ENCODE measurements at regions not wholly inside any gene's neighbourhood (a gene's known extent, or its start where the extent isn't known, plus 50 kb on each side); places are given as distances from the start of the nearest gene placed in this dataset.

- H3K27me3 ChIP-seq (ENCODE audit: insufficient read depth, poor library complexity, severe bottlenecking): no peaks in the 10 kb centered on the region
- TF ChIP-seq REST (IDR thresholded peaks at IDR 0.05; ENCODE audit: insufficient replicate concordance, low read depth) (no peak), POLR2AphosphoS5 (IDR thresholded peaks at IDR 0.05; ENCODE audit: low read depth) (no peak), CTCF (IDR thresholded peaks at IDR 0.05; ENCODE audit: insufficient read depth, low read length) (no peak), GABPA (IDR thresholded peaks at IDR 0.05; ENCODE audit: low read depth) (no peak), SPI1 (IDR thresholded peaks at IDR 0.05; ENCODE audit: borderline replicate concordance, low read depth) (no peak)
- H3K27ac ChIP-seq (replicated peaks): no peak overlapping the region
- no peak for DNase-seq (ENCODE audit: low read depth in 1 of 2, low spot score in 1 of 2)
- no peak overlapping the region for H3K4me3 ChIP-seq (replicated peaks; ENCODE audit: insufficient read depth, low read length)
Observed at GRCh38 chr2:129001926-129002325, 683.3 kb upstream of the HS6ST1 start.

GRCh38 chr2:129002751-129003150, 684.1 kb upstream of the HS6ST1 start:
- no peak for DNase-seq (ENCODE audit: low read depth in 1 of 2, low spot score in 1 of 2)
- H3K27me3 ChIP-seq (ENCODE audit: insufficient read depth, poor library complexity, severe bottlenecking): no peaks in the 10 kb centered on the region
- TF ChIP-seq GABPA (IDR thresholded peaks at IDR 0.05; ENCODE audit: low read depth): no peak
- TF ChIP-seq POLR2AphosphoS5 (IDR thresholded peaks at IDR 0.05; ENCODE audit: low read depth): no peak
- no peak for TF ChIP-seq REST (IDR thresholded peaks at IDR 0.05; ENCODE audit: insufficient replicate concordance, low read depth)
- TF ChIP-seq CTCF (IDR thresholded peaks at IDR 0.05; ENCODE audit: insufficient read depth, low read length): no peak
- no peak for TF ChIP-seq SPI1 (IDR thresholded peaks at IDR 0.05; ENCODE audit: borderline replicate concordance, low read depth)
- no peak overlapping the region for H3K4me3 ChIP-seq (replicated peaks; ENCODE audit: insufficient read depth, low read length)
- no peak overlapping the region for H3K27ac ChIP-seq (replicated peaks)

GRCh38 chr2:129004485-129004884, 685.8 kb upstream of the HS6ST1 start:
- DNase-seq (ENCODE audit: low read depth in 1 of 2, low spot score in 1 of 2): no peak
- no peak overlapping the region for H3K4me3 ChIP-seq (replicated peaks; ENCODE audit: insufficient read depth, low read length)
- H3K27ac ChIP-seq (replicated peaks): no peak overlapping the region
- no peak for TF ChIP-seq POLR2AphosphoS5 (IDR thresholded peaks at IDR 0.05; ENCODE audit: low read depth)
- TF ChIP-seq SPI1 (IDR thresholded peaks at IDR 0.05; ENCODE audit: borderline replicate concordance, low read depth): no peak
- no peak for TF ChIP-seq CTCF (IDR thresholded peaks at IDR 0.05; ENCODE audit: insufficient read depth, low read length)
- TF ChIP-seq REST (IDR thresholded peaks at IDR 0.05; ENCODE audit: insufficient replicate concordance, low read depth): no peak
- no peak for TF ChIP-seq GABPA (IDR thresholded peaks at IDR 0.05; ENCODE audit: low read depth)
- no peaks in the 10 kb centered on the region for H3K27me3 ChIP-seq (ENCODE audit: insufficient read depth, poor library complexity, severe bottlenecking)

All from HL-60 (cell line).